B cell (primary cell): ENCODE measurements at regions not wholly inside any gene's neighbourhood (a gene's known extent, or its start where the extent isn't known, plus 50 kb on each side); places are given as distances from the start of the nearest gene placed in this dataset.

Experiments used
- ATAC-seq: fragments of 200-7000 bp; cut with Tn5 transposase; one replicate; pipeline ENCODE4 v1.10.0; 2021; ENCODE audit warnings: low read depth, mild to moderate bottlenecking, moderate number of reproducible peaks, moderate library complexity
- CTCF ChIA-PET: fragments of 350-600 bp; sonication (Branson Sonifier 250); formaldehyde crosslinking; loops from one replicate; lab custom pipeline; 2021; ENCODE audit warnings: antibody characterized with exemption, inconsistent platforms; lab: Charles Lee
- POLR2A ChIA-PET: fragments of 350-600 bp; sonication (Branson Sonifier 250); formaldehyde crosslinking; loops from one replicate; lab custom pipeline; 2021; ENCODE audit warnings: antibody characterized with exemption; lab: Charles Lee
- DNase-seq: peaks from one replicate; pipeline ENCODE4 v3.0.0; 2013
- H2AFZ ChIP-seq: 2 replicates; pipeline ENCODE4 v1.6.1; 2012; ENCODE audit warnings: mild to moderate bottlenecking, low read depth, low read length; ENCODE audit not compliant: insufficient read depth, poor library complexity, severe bottlenecking
- H3K27ac ChIP-seq, 2 donors: 1 replicate in 1 of 2; 2 replicates in 1 of 2; pipeline ENCODE4 v1.5.1; 2012 to 2013; ENCODE audit warnings: low read length in 2 of 2, mild to moderate bottlenecking in 2 of 2, moderate library complexity in 1 of 2
- H3K27me3 ChIP-seq, 4 experiments: fragments of 200-600 bp in 1 of 4; sonication (generic) in 1 of 4; replicated peaks in 1 of 4; 1 replicate in 2 of 4; 2 replicates in 2 of 4; pipeline versions ENCODE4 v1.6.1 to v1.7.0; 2013 to 2016; ENCODE audit warnings: low read length in 3 of 4, mild to moderate bottlenecking in 2 of 4, mixed read lengths in 1 of 4, moderate library complexity in 1 of 4; ENCODE audit not compliant: insufficient read depth in 4 of 4, control insufficient read depth in 3 of 4; ENCODE audit errors: control extremely low read depth in 1 of 4
- H3K36me3 ChIP-seq, 2 experiments: replicated peaks in 1 of 2; 1 replicate in 1 of 2; 2 replicates in 1 of 2; pipeline versions ENCODE4 v1.6.1 to v1.7.1; 2013; ENCODE audit warnings: low read length in 1 of 2; ENCODE audit not compliant: insufficient read depth in 2 of 2, control insufficient read depth in 1 of 2; ENCODE audit errors: control extremely low read depth in 1 of 2, extremely low read depth in 1 of 2
- H3K4me1 ChIP-seq, 2 donors: fragments of 200-600 bp in 1 of 2; sonication (generic) in 1 of 2; 1 replicate in 1 of 2; 2 replicates in 1 of 2; pipeline versions ENCODE4 v1.5.1 to v1.6.1; 2013 to 2017; ENCODE audit warnings: low read length in 2 of 2; ENCODE audit not compliant: control insufficient read depth in 2 of 2, insufficient read depth in 2 of 2
- H3K4me2 ChIP-seq: replicated peaks from 2 replicates; pipeline ENCODE3; 2012; ENCODE audit warnings: mild to moderate bottlenecking, low read depth, low read length; ENCODE audit not compliant: poor library complexity, severe bottlenecking
- H3K4me3 ChIP-seq, 5 experiments: fragments of 200-600 bp in 1 of 5; sonication (generic) in 1 of 5; 1 replicate in 3 of 5; 2 replicates in 2 of 5; pipeline versions ENCODE4 v1.5.1 to v1.7.0; 2011 to 2016; ENCODE audit warnings: low read length in 4 of 5, mild to moderate bottlenecking in 4 of 5, low read depth in 2 of 5, control low read depth in 1 of 5, moderate library complexity in 1 of 5; ENCODE audit not compliant: insufficient read depth in 1 of 5; ENCODE audit errors: control extremely low read depth in 1 of 5, extremely low read depth in 1 of 5
- H3K79me2 ChIP-seq: fragments of 200-600 bp; sonication (generic); one replicate; pipeline ENCODE4 v1.6.0; 2016; ENCODE audit warnings: low read length; ENCODE audit not compliant: control insufficient read depth, insufficient read depth
- H3K9ac ChIP-seq: fragments of 200-600 bp; sonication (generic); 2 replicates; pipeline ENCODE4 v1.6.1; 2017; ENCODE audit warnings: mild to moderate bottlenecking, low read length, moderate library complexity
- H3K9me3 ChIP-seq, 3 donors: one replicate each; pipeline versions ENCODE4 v1.6.1 to v1.7.1; 2013; ENCODE audit warnings: low read length in 2 of 3; ENCODE audit not compliant: control insufficient read depth in 2 of 3, insufficient read depth in 1 of 3; ENCODE audit errors: control extremely low read depth in 1 of 3
- H4K20me1 ChIP-seq: 2 replicates; pipeline ENCODE4 v1.6.0; 2012; ENCODE audit warnings: mild to moderate bottlenecking, low read length; ENCODE audit not compliant: insufficient read depth, control insufficient read depth, poor library complexity, severe bottlenecking
- H3K27ac Mint-ChIP-seq: one replicate; pipeline ENCODE4 v1.8.0; 2021; ENCODE audit warnings: mixed read lengths
- H3K27me3 Mint-ChIP-seq: one replicate; pipeline ENCODE4 v1.8.0; 2021; ENCODE audit warnings: mixed read lengths
- H3K4me1 Mint-ChIP-seq: one replicate; pipeline ENCODE4 v1.8.0; 2021; ENCODE audit warnings: mixed read lengths
- H3K4me3 Mint-ChIP-seq: one replicate; pipeline ENCODE4 v1.8.0; 2021; ENCODE audit warnings: mixed read lengths
- H3K9me3 Mint-ChIP-seq: one replicate; pipeline ENCODE4 v1.8.0; 2022; ENCODE audit warnings: mixed read lengths; ENCODE audit not compliant: insufficient read depth
- CTCF ChIP-seq: fragments of 200-600 bp; IDR thresholded peaks from one replicate; pipeline ENCODE4 v1.8.0; 2022; ENCODE audit warnings: antibody characterized with exemption, mild to moderate bottlenecking
- EZH2 ChIP-seq: IDR thresholded peaks from 2 replicates; pipeline ENCODE4 v1.6.1; 2012; ENCODE audit warnings: borderline replicate concordance, low read depth, mild to moderate bottlenecking, moderate library complexity, low read length; ENCODE audit not compliant: insufficient read depth, poor library complexity, severe bottlenecking
- WGBS: methylation state at CpG from one replicate; pipeline ENCODE4 v1.1.5; 2013; ENCODE audit warnings: missing lambda C conversion rate; ENCODE audit not compliant: insufficient coverage; 5-methylcytosine and 5-hydroxymethylcytosine counted together
- intact Hi-C: fragments of 100-400 bp; cut with micrococcal nuclease; formaldehyde crosslinking; loops from one replicate; pipeline ENCODE4 v1.10.0; 2022

GRCh38 chr2:137829251-137829650 lies 135.0 kb upstream of the HNMT start:
- no peaks in the 10 kb centered on the region for H3K9me3 Mint-ChIP-seq
- H3K27ac Mint-ChIP-seq: no peak overlapping the region
- no peaks in the 10 kb centered on the region for H3K4me1 ChIP-seq
- TF ChIP-seq EZH2 (no peak), CTCF (no peak)
- CTCF ChIA-PET: interaction anchor here (1.6 kb wide), 1 partner anchor 9 kb away, joined by 5 read pairs; no protein-coding TSS in a partner anchor
- no peak overlapping the region for H3K4me3 ChIP-seq
- no peak overlapping the region for H3K27ac ChIP-seq
- H2AFZ ChIP-seq: no peak overlapping the region
- H3K27me3 ChIP-seq: no peaks in the 10 kb centered on the region
- H3K27me3 Mint-ChIP-seq: peaks cover 7% of the 10 kb centered on the region
- no peaks in the 10 kb centered on the region for H3K36me3 ChIP-seq
- H3K4me2 ChIP-seq: no peak overlapping the region
- POLR2A ChIA-PET: no interaction called here
- no peaks in the 10 kb centered on the region for H3K79me2 ChIP-seq
- ATAC-seq: no peak
- no peak overlapping the region for H3K4me3 Mint-ChIP-seq
- no peaks in the 10 kb centered on the region for H3K4me1 Mint-ChIP-seq
- no peaks in the 10 kb centered on the region for H4K20me1 ChIP-seq
- intact Hi-C loops: no loop called here
- no CpG with 5 or more reads among the region's 2 CpGs for WGBS
- no peak for DNase-seq
- no peaks in the 10 kb centered on the region for H3K9me3 ChIP-seq
- H3K9ac ChIP-seq: no peak overlapping the region

GRCh38 chr2:137834760-137835379 lies 129.4 kb upstream of the HNMT start:
- CTCF ChIA-PET: interaction anchor here (0.6 to 1.7 kb wide), 5 partner anchors 10 to 1921 kb away, joined by 3 to 5 read pairs (median 3); no protein-coding TSS in a partner anchor
- Histone ChIP-seq H3K4me2 (no peak overlapping the region), H3K36me3 (no peaks in the 10 kb centered on the region), H3K9me3 (no peaks in the 10 kb centered on the region), H3K79me2 (no peaks in the 10 kb centered on the region), H4K20me1 (no peaks in the 10 kb centered on the region), H3K9ac (no peak overlapping the region), H2AFZ (no peak overlapping the region), H3K4me1 (no peaks in the 10 kb centered on the region), H3K27me3 (no peaks in the 10 kb centered on the region), H3K4me3 (no peak overlapping the region), H3K27ac (no peak overlapping the region)
- no peak for TF ChIP-seq EZH2
- no peak for TF ChIP-seq CTCF
- DNase-seq (no peak), ATAC-seq (no peak)
- no peak overlapping the region for H3K27ac Mint-ChIP-seq
- no peak overlapping the region for H3K4me3 Mint-ChIP-seq
- no peaks in the 10 kb centered on the region for H3K9me3 Mint-ChIP-seq
- no peaks in the 10 kb centered on the region for H3K4me1 Mint-ChIP-seq
- POLR2A ChIA-PET: no interaction called here
- 88% methylated on average over 3 of the region's 6 CpGs for WGBS
- H3K27me3 Mint-ChIP-seq: peaks cover 7% of the 10 kb centered on the region
- intact Hi-C loops: no loop called here
